Hematopoietic multipotent progenitor cell treated with erythropoietin and hydrocortisone succinate and interleukin-3 and kit ligand, for 6 days (in vitro differentiated cells): ENCODE measurements at regions not wholly inside any gene's neighbourhood (a gene's known extent, or its start where the extent isn't known, plus 50 kb on each side); places are given as distances from the start of the nearest gene placed in this dataset.
"Not testable (repeated sequence)": the region's sequence is repeated elsewhere in the genome, so short reads cannot be mapped to it uniquely, and the experiment has no call there.

Source experiments
- DNase-seq: peaks from one replicate; pipeline ENCODE4 v3.0.0-alpha.2; 2015

DNA sequence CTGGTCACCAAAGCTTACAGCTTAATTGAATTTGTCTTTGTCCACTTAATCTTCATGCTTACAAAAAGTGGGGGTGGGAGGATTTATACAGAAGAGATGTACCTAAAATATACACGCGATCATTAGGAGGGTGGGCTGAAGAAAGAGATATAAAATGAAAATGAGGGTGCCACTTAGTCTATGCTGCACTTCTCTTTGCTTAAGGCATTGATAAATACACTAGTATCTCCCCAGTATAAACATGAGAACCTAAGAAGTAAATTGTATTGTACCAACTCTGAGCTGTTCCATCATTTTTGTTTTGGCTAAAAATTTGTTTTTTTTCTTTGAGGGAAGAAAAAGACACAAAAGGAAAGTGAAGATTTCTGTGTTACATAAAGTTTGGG, 170.8 kb upstream of the ZNF217 start:
- DNase-seq: no peak

DNA sequence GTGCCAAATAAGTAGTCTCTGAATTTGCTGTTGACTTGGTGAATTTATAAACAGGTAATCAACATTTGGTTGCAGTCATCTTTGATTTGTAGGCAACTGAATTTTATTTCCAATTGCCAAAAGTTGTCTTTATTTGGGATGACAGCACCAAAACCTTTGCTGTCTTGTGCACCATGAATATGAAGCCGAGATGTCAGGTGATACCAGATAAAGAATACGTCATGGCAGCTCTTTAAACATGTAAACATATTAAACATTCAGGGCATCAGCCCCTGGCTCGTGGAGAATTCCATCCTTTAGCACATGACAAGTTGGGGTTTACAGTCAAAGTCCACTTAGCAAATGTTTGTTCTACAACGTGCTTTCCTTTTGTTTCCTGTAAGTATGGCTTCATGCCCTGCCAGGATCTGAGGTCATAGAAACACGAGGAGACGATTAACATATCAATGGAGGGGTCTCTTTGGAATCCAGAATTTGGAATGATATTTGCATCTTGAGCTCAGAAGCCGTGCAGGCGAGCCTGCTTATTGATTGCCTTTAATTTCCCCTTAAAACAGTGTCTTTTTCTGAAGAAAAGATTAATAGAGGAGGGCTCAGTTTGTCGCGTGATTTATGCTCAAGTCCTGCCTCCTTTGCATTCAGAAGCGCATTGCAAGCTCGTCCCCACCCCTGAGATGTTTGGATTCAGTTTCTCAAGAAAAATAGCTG, 170.2 kb upstream of the ZNF217 start:
- DNase-seq: no peak

DNA sequence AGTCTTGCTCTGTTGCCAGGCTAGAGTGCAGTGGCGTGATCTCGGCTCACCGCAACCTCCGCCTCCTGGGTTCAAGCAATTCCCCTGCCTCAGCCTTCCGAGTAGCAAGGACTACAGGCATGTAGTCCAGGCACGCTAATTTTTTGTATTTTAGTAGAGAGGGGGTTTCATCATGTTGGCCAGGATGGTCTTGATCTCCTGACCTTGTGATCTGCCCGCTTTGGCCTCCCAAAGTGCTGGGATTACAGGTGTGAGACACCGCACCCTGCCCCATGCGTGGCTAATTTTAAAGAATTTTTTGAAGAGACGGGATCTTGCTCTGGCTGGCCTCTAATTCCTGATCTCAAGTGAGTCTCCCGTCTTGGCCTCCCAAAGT, 168.8 kb upstream of the ZNF217 start:
- DNase-seq: not testable (repeated sequence)

DNA sequence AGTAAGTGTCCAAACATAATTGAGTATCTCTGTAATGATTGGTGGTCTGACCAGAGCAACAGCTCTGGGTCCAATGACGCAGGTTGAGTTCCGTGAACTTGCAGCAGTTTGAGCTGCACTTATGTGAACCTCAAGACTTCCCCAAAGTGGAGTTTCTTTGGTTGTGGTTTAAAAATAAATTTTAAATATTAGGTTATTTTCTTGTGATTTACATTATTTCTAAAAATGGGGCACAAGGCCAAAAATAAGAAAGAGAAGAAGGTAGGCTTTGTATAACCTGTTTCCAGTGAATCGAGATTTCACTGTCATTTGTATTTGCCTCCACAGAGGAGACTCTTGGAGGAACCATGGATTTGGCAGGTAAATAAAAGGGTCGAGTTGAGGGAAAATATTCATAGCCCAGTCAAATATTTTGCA, 166.4 kb upstream of the ZNF217 start:
- no peak for DNase-seq

DNA sequence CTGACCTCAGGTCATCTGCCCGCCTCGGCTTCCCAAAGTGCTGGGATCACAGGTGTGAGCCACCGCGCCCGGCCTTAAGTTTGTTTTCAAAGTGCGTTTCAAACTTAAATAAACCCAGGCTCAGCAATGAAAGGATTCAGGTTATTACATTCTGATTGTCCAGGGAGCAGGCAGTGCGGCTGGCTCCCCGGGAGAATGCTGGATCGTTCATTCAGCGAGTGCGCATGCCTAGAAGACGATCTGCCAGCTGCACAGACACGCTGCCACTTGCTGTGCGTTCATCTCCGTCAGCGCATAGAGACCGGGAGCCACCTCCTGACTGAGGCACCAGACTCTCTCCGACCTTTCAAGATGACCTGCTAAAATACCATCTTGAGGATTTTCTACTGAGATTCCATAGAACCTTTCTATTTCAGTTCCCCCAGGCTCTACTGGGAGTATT, 163.9 kb upstream of the ZNF217 start:
- no peak for DNase-seq

DNA sequence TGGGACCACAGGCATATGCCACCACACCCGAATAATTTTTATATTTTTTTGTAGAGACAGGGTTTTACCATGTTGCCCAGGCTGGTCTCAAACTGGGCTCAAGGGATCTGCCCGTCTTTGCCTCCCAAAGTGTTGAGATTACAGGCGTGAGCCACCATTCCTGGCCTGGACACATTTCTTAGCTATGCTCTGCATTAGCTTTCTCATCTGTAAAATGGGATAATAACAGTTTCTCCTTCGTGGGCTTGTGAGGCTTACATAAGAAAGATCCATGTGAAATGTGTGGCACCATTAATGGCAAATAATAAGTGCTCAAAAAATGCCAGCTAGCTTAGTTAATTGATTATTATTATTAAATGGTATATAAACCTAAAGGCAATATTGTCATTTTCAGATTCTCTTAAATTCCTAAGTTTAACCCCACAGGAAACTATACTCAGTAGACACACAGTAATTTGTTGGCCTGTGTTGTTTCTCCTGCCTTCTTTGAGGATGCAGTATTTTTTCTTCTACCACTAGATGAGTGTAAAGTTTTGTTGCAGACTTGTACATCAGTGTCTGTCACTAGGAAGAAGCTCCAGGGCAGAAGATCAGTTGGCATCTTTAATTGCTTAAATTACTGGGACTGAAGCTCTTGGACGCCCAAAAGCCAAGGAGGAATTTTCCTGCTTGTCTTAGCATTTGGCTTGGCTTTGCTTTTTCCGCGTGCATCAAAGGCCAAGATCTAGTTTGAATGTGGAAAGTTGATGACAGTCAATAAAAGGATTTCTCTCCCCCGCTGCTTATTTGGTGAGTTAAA, 162.3 kb upstream of the ZNF217 start:
- no peak for DNase-seq

DNA sequence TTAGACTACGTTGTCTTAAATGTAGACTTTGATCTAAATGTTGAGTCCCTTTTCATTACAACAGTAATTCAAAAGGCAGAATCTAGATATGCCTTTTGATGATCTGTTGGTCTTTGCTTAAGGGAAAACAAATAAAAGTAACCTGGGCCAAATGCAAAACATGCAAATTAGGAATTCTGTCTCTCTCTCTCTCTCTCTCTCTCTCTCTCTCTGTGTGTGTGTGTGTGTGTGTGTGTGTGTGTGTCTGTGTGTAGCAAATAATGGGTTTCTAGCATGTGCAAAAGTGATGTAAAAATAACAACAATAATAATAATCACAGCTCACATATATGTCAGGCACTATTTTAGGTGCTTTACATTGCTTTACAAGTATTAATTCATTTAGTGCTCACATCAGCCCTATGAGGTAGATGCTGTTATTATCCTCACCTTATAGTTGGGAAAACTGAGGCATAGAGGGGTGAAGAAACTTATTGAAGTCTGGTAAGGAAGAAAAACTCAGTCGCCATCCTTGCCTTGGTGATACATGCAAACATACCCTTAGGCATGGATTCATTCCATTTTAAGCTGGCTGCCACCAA, 160.3 kb upstream of the ZNF217 start:
- no peak for DNase-seq

DNA sequence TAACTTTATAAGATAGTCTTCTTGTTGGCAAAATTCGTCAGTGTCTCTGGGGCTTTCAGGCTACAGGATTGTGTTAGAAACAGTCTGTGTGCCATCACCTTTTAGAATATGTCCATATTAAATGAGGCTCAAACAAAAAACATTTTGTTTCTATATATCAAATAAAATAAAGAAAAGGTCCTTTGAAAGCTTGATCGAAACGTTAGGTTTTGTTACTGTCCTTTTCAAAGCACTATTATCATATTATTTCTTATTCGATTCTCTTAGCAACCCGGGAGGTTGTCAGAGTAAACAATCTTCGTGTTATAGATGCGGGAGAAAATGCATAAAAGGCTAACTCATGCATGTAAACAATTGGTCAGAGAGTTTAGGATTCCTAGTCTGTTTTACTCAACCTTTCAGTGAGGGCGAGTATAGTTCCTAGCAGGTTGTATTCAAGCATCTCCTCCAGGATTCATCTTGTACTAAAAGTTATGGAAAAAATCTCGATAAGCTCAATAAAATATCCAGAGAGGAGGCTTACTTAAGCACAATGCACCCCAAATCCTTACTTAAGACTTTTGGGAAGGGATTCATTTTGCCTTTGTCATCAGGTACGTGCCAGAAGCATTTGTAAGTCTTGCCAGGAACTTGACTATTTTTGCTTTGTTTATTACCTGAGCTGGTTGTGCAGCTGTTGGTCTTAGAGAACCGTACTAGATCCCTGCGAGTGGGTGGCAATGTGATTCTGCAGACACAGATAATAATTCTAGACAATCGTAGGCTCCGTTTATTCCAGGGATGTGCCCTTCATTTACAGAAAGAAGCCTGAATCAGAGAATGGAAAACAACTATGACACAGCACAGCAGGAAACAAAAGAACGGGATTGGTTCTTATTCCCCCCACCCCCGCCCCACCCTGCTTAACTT, 159.6 kb upstream of the ZNF217 start:
- peak; percentile 47 for DNase-seq

DNA sequence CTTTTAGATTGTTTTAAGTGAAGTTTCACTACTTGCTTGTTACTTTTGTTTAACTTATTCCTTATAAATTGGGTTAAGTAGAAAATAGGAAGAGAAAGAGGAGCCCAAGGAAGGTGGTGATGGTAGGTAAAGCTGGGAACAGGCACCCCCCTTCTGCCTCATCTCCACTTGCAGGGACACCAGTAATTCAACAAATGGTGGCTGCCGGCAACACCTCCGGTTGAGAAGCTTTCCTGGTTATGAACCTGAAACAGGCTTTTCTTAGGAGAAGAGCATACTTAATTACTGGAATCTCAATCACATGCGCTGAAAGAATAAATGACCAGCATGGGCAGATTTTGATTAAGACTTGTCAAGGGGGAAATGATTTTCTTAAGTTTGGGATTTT, 158.9 kb upstream of the ZNF217 start:
- no peak for DNase-seq

DNA sequence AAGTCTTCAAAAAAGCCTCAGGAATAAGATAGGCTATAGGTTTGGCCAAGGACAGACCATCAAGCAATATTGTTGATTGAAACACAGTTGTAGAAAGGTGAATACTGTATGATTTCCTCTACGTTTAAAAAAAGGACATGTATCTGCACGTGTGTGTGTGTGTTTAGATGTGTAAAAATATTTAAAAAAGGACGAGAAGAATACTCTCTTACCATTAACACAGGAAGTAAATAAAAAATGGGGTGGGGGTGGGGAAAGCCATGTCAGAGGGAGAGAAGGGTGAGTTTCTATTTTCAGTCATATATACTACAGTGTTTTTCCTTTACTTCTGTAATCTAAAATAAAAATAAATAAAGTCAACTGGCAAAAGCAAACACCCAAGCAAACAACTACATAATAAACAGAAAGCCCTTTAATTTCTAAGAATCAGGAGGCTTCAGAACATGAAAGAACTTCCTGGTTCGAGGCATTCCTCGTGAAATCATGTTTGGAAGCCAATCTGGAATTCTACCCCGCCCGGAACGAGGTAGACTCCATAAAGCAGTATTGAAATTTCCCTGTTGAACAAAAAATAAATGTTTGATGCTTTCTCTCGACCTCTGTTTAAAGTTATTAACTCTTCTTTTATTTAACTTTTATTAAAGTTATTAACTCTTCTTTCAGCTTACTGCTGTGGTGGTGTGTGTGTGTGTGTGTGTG, 158.1 kb upstream of the ZNF217 start:
- peak; percentile 37 for DNase-seq

DNA sequence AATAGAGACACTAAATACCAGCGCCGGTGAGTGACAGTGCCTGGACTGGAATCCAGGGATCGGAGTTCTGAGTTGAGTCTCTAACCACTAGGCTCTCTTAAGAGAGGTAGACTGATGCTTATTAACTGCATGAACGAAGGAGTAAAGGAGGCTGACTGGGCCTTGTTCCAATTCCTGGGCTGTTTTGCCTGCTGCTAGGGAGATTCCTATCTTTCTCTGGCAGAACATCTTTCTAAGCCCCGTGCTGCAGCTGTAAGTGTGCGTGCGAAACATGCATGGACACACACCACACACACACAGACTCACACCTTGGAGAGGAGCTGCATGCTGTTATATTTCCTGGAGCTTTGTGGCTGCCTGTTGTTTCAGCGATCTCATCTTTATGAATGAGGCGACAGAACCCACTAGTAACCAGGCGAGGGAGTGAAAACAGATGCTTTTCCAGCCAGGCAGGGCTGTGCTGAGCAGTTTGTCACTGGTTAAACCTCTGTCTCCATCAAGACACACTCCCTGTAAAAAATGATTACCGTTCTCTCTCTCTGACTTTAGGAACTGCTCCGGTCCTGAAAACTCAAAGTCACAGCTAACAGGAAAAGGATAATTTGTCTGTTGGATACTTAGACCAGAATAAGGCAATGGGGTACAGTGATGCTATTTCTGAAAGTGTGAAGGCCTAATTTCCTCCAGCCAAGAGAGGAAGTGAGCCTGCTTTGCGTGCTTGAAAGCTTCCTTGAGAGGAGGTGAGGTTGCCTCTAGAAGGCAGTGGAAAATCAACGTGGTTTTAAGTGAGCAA, 157.4 kb upstream of the ZNF217 start:
- peak; percentile 80 for DNase-seq

DNA sequence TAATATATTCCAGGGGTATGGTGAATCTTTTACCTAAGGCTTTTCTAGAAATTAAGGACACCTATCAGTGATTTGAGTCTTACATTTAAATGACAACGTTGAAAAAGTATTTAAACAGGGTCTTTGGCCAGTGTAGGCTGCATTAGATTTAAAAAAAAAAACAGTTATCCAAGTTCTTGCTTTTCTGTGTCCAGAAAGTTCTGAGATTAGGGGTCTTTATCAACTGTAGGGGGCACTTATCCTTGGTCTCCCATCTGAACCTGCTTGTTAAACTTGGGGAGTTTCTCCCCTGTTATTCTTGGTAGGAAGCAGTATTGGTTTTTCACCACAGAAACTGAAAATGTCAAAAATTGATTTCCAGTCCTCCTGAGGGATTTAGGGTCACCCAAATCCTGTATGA, 155.9 kb upstream of the ZNF217 start:
- no peak for DNase-seq

DNA sequence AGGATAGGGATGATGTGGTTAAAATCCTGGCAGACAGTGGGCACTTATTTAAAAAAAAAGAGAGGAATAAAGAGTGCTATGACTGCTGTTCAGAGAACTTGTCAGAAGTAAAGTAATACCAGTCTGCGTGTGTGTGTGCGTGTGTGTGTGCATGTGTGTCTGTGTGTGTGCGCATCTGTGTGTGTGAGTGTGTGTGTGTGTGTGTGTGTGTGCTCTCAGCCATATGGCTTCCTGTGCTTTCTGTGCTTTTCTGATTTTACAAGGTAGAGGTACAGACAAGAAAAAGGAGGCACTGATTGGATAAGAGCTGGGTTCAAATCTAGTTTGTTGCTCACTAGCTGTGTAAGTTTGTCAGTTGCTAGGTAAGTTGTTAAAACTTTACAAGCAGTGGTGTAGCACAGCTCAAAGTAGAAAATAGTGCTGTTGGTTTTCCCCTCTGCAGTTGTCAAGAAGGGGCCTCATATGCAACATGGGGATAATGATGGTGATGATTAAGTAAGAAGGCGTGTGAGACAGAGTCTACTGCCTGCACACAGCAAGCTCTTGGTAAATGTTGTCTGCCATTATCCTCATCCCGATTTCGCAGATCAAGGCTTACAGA, 155.3 kb upstream of the ZNF217 start:
- DNase-seq: no peak

DNA sequence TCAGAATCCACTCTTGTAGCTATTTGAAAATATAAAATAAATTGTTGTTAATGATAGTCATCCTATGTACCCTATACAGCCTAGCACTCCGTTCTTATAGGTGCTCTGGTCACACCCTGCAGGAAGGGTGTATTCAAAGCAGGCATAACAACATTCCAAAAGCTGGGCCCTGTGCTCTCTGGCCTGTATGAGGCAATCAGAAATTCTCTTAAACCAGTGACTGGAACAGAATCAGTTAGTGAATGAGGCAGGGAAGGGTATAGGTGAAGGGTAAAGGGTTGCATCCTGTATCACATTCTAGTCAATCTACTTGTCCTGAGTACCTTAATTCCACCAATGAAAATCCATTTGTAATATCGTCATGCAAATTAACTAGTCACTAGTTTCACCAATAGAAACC, 154.5 kb upstream of the ZNF217 start:
- no peak for DNase-seq

DNA sequence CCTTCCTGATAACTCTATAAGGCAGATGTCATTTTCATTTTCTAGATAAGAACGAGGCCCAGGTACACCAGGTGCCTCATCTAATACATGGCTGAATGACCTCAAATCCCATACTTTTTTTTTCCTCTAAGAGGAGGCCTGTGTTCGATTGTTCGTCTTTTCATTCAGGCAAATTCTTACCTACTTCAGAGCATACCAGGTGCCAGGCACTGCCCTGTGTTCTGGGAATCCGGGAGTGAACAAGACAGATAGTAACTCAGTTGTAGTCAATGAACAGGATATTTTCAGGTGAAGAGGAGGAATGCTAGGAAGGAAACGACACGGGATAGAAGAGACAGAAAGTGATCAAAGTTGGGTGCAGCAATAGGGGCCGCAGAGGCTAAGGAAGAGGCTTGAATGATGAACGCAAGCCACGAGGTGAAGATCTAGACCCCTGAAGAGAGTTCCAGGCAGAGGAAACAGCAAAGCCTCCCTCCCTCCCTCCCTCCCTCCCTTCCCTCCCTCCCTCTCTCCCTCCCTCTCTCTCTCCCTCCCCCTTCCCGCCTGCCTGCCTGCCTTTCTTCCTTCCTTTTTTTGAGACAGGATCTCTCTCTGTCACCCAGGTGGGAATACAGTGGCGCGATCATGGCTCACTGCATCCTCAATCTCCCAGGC, 150.1 kb upstream of the ZNF217 start:
- DNase-seq: no peak

DNA sequence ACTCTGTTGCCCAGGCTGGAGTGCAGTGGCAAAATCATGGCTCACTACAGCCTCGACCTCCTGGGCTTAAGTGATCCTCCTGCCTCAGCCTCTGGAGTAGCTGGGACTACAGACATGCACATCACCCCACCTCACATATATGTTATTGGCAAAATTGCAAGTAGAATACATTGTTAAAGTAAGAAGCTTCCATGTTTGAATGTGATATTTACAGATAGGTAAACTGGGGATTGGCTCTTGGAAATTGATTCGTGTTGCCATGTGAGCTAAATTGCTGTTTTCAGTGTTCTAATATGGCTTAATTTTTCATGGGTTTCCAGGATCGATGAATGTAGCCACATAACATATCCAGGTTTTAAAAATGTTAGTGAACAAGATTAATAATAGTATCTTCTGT, 149.0 kb upstream of the ZNF217 start:
- no peak for DNase-seq

DNA sequence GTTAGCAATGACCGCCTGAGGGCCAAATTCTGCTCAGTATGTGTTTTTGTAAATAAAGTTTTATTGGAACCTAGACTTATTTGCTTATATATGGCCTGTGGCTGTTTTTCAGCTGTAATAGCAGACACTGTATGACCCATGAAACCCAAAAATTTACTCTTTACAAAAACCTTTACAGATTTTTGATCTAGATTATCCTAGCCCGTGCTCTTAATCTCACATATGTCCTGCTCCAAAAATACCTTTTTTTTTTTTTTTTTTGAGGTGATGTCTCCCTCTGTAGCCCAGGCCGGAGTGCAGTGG, 148.0 kb upstream of the ZNF217 start:
- DNase-seq: no peak

DNA sequence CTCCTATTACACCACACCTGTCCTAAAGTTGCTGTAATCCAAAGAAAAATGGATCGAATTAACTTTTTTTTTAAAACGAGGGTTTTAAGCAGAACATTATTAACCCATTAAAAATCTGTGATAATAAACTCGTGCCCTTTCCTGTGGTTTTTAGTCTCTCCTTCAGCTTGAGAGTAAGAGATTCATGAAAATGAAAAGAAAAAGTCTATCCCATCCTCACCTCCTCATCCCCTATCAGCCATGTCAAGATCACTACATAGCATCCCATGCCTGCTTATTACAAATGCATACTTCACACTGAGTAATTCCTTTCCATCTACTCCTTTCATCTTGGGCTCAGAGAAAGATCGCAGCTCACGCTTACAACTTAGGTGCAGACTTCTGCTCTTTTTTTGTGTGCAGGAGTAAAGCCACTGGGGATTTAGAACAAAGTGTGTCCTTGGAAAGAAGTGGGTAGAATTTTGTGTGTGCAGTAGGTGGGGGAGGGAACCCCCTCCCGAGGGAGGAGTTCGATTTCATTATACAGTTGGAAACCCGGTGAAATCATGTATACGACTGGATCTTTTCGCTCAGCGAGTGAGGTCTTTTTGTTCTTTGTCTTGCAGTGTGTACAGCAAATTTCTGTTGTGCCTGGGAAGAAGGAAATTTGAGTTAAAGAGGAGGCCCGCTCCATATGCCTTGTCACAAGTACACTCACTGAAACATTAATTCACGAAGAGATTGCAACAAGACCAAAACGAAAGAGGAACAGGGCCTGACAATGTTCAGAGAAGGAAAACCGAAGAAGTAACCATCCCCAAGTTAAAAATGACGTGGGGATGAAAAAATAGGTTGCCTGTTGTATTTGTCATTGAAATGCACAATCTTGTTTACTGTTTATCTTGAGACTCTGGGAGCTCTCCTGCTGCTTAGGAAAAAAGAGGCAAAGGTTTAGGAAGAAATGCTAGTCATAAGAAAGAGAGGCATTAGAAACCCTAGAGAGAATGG, 146.5 kb upstream of the ZNF217 start:
- peak; percentile 59 for DNase-seq

DNA sequence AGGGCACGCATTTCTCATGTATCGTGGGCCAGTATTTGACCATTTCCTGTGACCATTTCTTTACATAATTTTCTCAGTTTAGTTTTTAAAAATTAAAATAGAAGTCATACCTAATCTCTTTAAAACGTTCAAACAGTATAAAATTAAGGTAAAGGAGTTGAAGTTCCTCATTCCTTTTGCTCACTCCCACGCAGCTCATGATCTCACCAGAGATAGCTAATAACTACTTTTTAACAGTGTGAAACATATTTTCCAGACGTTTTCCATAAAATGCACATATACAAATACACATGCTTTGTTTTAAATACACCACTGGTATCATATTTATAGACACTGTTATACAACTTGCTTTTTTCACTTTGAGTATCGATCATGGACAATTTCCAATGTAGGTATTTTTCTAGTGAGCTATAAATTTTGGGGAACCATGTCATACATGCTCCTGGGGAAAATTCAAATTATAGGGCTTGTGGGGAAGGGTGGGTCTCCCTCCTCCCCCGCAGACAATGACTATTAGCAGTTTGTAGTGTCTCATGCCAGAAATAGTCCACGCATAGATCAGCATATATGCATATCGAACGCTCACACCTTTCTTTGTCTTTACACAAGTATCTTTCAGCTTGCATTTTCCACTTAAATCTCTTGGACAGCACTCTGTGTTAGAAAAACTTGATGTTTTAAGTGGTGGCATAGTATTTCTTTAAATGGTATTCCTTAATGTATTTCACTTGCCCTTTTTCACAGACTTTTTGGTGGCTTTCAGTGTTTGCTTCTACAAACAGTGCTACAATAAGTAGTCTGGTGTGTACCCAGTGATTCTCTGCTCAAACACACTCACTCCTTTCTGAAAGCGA, 145.5 kb upstream of the ZNF217 start:
- DNase-seq: peak; percentile 60
